ENCODE measurements at regions not wholly inside any gene's neighbourhood (a gene's known extent, or its start where the extent isn't known, plus 50 kb on each side); places are given as distances from the start of the nearest gene placed in this dataset.

GRCh38 chr11:134802598-134802997 is 390.6 kb upstream of the B3GAT1 start:
- TF ChIP-seq SUZ12 (IDR thresholded peaks at IDR 0.05), result no peak
- TF ChIP-seq FOXM1 (IDR thresholded peaks at IDR 0.05; ENCODE audit: borderline replicate concordance), result no peak
- no peak for TF ChIP-seq NFRKB (IDR thresholded peaks at IDR 0.05)
- TF ChIP-seq SP1 (IDR thresholded peaks at IDR 0.05), result no peak
